ENCODE measurements at regions not wholly inside any gene's neighbourhood (a gene's known extent, or its start where the extent isn't known, plus 50 kb on each side); places are given as distances from the start of the nearest gene placed in this dataset.

- TF ChIP-seq, protein P1, sequence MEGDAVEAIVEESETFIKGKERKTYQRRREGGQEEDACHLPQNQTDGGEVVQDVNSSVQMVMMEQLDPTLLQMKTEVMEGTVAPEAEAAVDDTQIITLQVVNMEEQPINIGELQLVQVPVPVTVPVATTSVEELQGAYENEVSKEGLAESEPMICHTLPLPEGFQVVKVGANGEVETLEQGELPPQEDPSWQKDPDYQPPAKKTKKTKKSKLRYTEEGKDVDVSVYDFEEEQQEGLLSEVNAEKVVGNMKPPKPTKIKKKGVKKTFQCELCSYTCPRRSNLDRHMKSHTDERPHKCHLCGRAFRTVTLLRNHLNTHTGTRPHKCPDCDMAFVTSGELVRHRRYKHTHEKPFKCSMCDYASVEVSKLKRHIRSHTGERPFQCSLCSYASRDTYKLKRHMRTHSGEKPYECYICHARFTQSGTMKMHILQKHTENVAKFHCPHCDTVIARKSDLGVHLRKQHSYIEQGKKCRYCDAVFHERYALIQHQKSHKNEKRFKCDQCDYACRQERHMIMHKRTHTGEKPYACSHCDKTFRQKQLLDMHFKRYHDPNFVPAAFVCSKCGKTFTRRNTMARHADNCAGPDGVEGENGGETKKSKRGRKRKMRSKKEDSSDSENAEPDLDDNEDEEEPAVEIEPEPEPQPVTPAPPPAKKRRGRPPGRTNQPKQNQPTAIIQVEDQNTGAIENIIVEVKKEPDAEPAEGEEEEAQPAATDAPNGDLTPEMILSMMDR (IDR thresholded peaks at IDR 0.05), result no peak
Measured at GRCh38 chr5:30453168-30453567, 740.3 kb upstream of the CDH6 start.

DNA sequence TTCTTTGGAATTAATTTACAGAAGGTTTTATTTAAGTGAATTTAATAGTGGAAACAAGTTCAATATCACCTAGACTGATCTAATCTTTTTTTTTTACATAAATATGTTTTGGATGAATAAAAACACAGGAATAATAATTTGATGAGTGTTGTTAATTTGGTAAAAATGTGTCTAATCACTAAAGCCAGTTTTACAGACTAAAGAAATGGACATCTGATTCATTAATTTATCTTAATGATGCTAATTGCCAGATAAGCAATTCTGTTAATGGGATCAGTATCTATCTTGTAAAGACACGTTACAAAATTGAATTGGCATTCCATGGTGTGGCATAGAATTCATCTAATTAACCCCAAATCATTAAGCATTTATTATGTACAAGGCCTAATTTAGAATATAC lies 743.3 kb upstream of the CDH6 start:
- TF ChIP-seq, protein P1 (IDR thresholded peaks at IDR 0.05), result no peak

DNA sequence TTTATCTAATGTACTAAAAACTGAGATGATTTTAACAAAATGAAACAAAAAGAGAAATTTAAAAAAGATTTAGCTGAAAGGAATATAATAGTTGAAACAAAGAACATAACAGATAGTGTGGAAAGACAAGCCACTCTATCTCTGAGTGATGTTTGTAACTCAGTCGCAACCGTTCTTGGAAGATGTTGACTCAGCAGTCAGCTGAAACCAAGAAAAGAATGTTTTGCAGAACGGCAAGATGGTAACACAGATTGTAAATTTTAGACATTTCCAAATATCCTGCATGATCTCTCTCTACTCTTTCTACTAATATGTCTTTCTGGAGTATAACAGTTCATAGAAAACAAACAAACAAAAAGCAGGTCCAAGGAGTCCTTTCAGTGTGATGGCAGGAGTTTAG lies 746.1 kb upstream of the CDH6 start:
- TF ChIP-seq, protein P1 (IDR thresholded peaks at IDR 0.05), result no peak

DNA sequence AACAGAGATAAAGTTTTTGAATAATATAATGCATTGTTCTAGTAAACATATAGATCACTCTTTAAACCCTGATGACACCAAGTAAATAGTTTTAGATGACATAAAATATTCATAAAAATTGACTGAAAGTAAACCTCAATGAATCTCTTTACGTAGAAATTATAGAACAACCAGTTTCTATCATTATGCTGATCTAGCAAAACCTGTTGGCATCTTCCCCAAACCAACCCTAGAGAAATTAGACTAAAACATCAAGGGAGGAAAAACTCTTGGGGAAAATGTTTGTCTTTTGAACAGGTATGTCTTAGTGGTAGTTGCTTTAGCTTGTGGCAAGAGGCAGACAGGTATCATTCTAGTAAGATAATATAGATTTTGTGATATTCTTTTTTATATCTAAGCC lies 747.0 kb upstream of the CDH6 start:
- TF ChIP-seq, protein P1 (IDR thresholded peaks at IDR 0.05), result no peak

DNA sequence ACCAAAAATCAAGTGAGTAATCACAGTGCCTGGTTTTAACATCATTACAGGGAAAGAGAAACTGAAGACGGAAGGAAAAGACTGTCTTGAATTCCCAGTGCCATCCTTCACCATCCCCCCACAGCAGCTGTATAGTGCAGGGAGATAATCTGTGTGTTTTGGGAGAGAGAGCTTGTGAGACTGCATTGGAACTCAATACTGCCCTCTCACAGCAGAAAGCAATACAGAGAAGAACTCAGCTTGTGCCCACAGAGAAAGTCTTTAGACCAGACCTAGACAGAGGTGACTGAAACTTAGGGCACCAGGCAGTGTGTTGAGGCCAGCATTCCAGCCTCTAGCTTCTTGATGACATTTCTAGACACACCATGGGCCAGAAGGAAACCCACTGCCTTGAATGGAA lies 754.7 kb upstream of the CDH6 start:
- TF ChIP-seq, protein P1 (IDR thresholded peaks at IDR 0.05), result no peak

DNA sequence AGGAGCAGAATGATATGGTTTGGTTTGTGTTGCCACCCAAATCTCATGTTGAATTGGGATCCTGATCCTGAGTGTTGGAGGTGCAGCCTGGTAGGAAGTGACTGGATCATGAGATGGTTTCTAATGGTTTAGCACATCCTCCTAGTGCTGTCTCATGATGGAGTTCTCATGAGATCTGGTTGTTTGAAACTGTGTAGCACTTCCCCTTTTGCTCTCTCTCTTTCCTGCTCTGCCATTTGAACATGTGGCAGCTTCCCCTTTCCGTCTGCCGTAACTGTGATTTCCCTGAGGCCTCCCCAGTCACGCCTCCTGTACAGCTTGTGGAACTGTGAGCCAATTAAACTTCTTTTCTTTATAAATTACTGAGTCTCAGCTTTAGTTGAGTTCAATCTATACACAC lies 756.8 kb upstream of the CDH6 start:
- TF ChIP-seq, protein P1 (IDR thresholded peaks at IDR 0.05), result no peak

DNA sequence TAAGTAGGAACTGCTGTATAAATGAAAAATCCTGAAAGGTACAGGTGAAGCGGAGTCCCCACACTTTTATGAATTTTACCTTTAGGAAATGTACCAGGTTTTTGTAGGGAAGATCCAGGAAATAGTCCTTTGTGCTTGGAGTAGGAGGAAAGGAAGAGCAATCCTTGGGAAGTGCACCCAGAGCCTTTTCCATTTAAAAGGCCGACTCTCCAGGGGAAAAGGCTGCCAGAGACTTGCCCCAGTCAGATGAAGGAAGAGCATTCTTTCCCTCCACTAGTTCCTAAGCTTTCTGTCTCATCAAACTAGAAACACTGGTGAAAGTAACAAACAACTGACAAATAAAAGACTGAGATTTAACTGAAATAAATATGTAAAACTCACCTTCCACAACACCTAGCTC lies 779.4 kb upstream of the CDH6 start:
- TF ChIP-seq, protein P1 (IDR thresholded peaks at IDR 0.05), result no peak

GRCh38 chr5:30413540-30413939 lies 779.9 kb upstream of the CDH6 start:
- TF ChIP-seq, protein P1 (IDR thresholded peaks at IDR 0.05), result peak; percentile 42; the same call in 1 of the 2 replicates
